Ascending aorta (tissue), 2 donors: ENCODE measurements at regions not wholly inside any gene's neighbourhood (a gene's known extent, or its start where the extent isn't known, plus 50 kb on each side); places are given as distances from the start of the nearest gene placed in this dataset.
A peak's percentile ranks its signal among the peaks of the same experiment; 100 is the strongest.

Experiments
- DNase-seq, 2 donors: peaks; one replicate each; pipeline ENCODE4 v3.0.0-alpha.2; 2019; ENCODE audit warnings: low spot score in 2 of 2
- H3K27ac ChIP-seq, 2 donors: fragments of 200-600 bp; sonication (generic); one replicate each; pipeline ENCODE4 v1.5.1; 2016 to 2017; ENCODE audit warnings: mild to moderate bottlenecking in 1 of 2
- H3K27me3 ChIP-seq: fragments of 200-600 bp; sonication (generic); one replicate; pipeline ENCODE4 v1.5.1; 2017
- H3K36me3 ChIP-seq, 2 donors: fragments of 200-600 bp; sonication (generic); one replicate each; pipeline ENCODE4 v1.5.1; 2016
- H3K4me1 ChIP-seq, 2 donors: fragments of 200-600 bp; sonication (generic); one replicate each; pipeline ENCODE4 v1.5.1; 2016 to 2017; ENCODE audit warnings: mild to moderate bottlenecking in 1 of 2
- H3K4me3 ChIP-seq, 2 donors: fragments of 200-600 bp; sonication (generic); one replicate each; pipeline ENCODE4 v1.5.1; 2016 to 2017; ENCODE audit warnings: mild to moderate bottlenecking in 1 of 2
- H3K9me3 ChIP-seq, 2 donors: fragments of 200-600 bp; sonication (generic); one replicate each; pipeline ENCODE4 v1.5.1; 2016
- CTCF ChIP-seq, 3 experiments: fragments of 200-600 bp in 2 of 3; fragments of 450-650 bp in 1 of 3; sonication (generic) in 2 of 3; IDR thresholded peaks; one replicate each; pipeline ENCODE4 v1.5.1; 2016 to 2019; ENCODE audit warnings: antibody characterized with exemption in 3 of 3, mild to moderate bottlenecking in 1 of 3, moderate library complexity in 1 of 3
- intact Hi-C: fragments of 100-400 bp; cut with DNase I; formaldehyde crosslinking; loops from one replicate; pipeline ENCODE4 v1.15.1; 2023

- intact Hi-C loops: no loop called here
- no peak for DNase-seq
- Histone ChIP-seq H3K4me1 (peaks cover 14 to 24% of the 10 kb centered on the region in 2 donors), H3K27me3 (no peaks in the 10 kb centered on the region), H3K27ac (peak overlapping the region; percentile 79 to 97), H3K9me3 (no peaks in the 10 kb centered on the region), H3K36me3 (no peaks in the 10 kb centered on the region), H3K4me3 (no peak overlapping the region)
- TF ChIP-seq CTCF (IDR thresholded peaks at IDR 0.05): no peak
Observed at GRCh38 chr1:203401199-203401877, 50.4 kb upstream of the FMOD start.

DNA sequence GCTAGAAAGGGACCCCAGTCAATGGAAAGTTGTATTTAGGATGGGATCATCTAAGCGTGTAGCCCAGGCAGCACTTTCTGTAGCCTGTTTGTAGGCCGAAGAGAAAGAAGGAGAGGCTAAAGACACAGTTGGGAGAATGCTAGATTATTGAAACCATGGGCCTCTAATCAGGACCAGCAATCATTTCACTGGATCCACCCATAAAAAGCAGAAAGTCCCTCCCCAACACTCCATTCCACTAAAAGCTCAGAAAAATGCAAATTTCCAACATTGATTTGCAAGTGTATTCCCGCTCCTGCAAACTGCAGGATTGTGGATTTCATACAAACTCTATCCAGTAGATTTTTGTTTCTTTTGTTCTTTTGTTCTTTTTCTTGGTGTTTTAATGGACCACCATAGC, 51.2 kb upstream of the FMOD start:
- no peak for TF ChIP-seq CTCF (IDR thresholded peaks at IDR 0.05)
- no peaks in the 10 kb centered on the region for H3K36me3 ChIP-seq
- H3K4me1 ChIP-seq: peaks cover 17 to 32% of the 10 kb centered on the region in 2 donors
- no peaks in the 10 kb centered on the region for H3K9me3 ChIP-seq
- H3K27ac ChIP-seq: peak overlapping the region; percentile 79 to 97
- intact Hi-C loops: loop anchor here (1.0 kb wide), 1 partner anchor 65 kb away; no protein-coding TSS in a partner anchor
- no peak for DNase-seq
- no peaks in the 10 kb centered on the region for H3K27me3 ChIP-seq
- H3K4me3 ChIP-seq: no peak overlapping the region

DNA sequence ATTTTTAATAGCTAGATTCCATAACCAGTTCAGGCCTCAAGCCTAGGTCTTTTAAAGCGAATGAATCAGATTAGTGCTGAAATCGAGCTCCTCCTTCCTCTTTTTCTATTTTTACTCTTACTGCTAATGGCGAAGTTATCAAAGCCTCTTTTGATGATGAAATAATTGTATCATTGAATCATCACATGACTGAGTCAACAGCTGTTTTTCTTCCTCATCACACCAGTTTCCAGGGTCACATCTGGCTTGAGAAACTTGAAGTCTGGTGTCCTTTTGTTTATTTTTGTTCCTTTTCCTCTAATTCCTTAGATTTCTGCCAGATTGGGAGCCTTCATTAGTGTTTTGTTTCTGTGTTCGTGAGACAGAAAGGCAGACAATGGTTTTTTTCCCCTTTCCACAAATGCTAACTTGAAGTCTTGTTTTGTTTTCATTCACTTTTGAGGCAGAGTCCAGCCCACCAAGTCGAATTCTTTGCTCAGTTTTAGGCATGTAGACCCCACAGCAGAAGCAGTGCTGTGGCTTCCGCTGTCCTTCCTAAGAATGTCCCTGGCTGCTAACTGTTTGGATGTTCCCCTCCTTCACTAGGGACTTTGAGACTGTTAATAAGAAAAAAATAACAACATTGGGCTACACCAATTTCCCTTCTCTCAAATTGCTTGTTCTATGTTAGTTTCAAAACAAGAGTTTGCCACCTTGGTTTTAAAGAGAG, 51.9 kb upstream of the FMOD start:
- intact Hi-C loops: loop anchor here (1.0 kb wide), 1 partner anchor 65 kb away; no protein-coding TSS in a partner anchor
- TF ChIP-seq CTCF (IDR thresholded peaks at IDR 0.05): no peak
- Histone ChIP-seq H3K27me3 (no peaks in the 10 kb centered on the region), H3K27ac (peak overlapping the region; percentile 79 to 97), H3K9me3 (no peaks in the 10 kb centered on the region), H3K4me3 (no peak overlapping the region), H3K4me1 (peaks cover 23 to 38% of the 10 kb centered on the region in 2 donors), H3K36me3 (no peaks in the 10 kb centered on the region)
- no peak for DNase-seq

DNA sequence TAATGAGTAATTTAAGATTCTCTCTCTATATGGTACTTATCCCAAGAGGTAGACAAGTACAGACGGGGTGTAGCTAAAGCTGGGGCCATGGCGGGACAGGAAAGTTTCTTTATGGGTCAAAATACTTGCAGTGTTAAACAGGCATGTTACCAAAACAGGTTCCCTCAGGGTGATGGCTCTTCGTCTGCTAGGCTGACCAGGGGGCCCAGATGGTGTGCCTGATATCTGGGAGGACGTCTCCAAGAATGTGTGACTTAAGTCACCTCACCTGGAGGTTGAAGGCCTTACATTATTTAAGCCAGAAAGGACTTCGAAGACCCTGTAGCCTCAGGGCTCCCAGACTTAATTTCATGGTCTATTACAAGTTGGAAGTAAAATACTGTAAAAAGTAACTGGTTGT, 52.7 kb upstream of the FMOD start:
- intact Hi-C loops: no loop called here
- TF ChIP-seq CTCF (IDR thresholded peaks at IDR 0.05): no peak
- no peaks in the 10 kb centered on the region for H3K9me3 ChIP-seq
- no peaks in the 10 kb centered on the region for H3K36me3 ChIP-seq
- H3K4me3 ChIP-seq: no peak overlapping the region
- H3K27ac ChIP-seq: peak overlapping the region; percentile 79 to 97
- no peaks in the 10 kb centered on the region for H3K27me3 ChIP-seq
- H3K4me1 ChIP-seq: peaks cover 29 to 46% of the 10 kb centered on the region in 2 donors
- DNase-seq: no peak

DNA sequence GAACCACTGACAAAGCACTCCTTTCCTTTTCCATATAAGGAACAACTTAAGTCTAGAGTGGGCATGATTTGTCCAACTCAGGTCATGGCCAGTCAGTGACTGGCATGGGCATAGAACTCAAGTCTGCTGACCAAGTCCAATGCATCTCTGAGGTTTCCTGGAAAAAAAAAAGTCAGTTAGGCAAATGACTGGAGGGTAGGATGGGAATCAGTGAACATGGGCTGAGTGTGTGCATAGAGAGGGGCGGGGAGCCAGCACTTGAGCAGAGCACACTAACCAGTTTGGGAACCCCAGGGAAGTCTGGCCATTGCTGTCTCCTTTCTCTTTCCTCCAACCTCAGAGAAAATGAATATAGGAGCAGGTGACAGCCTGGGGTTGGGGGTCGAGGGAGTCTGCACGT, 53.6 kb upstream of the FMOD start:
- H3K4me3 ChIP-seq: no peak overlapping the region
- H3K27me3 ChIP-seq: no peaks in the 10 kb centered on the region
- intact Hi-C loops: no loop called here
- peak overlapping the region; percentile 92 to 97 for H3K27ac ChIP-seq
- peaks cover 38 to 55% of the 10 kb centered on the region in 2 donors for H3K4me1 ChIP-seq
- H3K36me3 ChIP-seq: no peaks in the 10 kb centered on the region
- TF ChIP-seq CTCF (IDR thresholded peaks at IDR 0.05): no peak
- H3K9me3 ChIP-seq: no peaks in the 10 kb centered on the region
- no peak for DNase-seq
